ENCODE measurements at regions not wholly inside any gene's neighbourhood (a gene's known extent, or its start where the extent isn't known, plus 50 kb on each side); places are given as distances from the start of the nearest gene placed in this dataset.

- DNase-seq (ENCODE audit: low read depth): no peak
- in situ Hi-C loops (cut with HindIII; ENCODE audit: low sequenced_read_pairs): no loop called here
- TF ChIP-seq, protein P1, sequence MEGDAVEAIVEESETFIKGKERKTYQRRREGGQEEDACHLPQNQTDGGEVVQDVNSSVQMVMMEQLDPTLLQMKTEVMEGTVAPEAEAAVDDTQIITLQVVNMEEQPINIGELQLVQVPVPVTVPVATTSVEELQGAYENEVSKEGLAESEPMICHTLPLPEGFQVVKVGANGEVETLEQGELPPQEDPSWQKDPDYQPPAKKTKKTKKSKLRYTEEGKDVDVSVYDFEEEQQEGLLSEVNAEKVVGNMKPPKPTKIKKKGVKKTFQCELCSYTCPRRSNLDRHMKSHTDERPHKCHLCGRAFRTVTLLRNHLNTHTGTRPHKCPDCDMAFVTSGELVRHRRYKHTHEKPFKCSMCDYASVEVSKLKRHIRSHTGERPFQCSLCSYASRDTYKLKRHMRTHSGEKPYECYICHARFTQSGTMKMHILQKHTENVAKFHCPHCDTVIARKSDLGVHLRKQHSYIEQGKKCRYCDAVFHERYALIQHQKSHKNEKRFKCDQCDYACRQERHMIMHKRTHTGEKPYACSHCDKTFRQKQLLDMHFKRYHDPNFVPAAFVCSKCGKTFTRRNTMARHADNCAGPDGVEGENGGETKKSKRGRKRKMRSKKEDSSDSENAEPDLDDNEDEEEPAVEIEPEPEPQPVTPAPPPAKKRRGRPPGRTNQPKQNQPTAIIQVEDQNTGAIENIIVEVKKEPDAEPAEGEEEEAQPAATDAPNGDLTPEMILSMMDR (IDR thresholded peaks at IDR 0.05; ENCODE audit: low read depth, low read length, missing control alignments): no peak
- H3K4me3 ChIP-seq (ENCODE audit: low read depth, low read length): no peak overlapping the region
These were observed 112.8 kb downstream of the C1D start for GRCh38 chr2:67950018-67950417.

GRCh38 chr2:67950919-67951318, 111.9 kb downstream of the C1D start:
- no peak overlapping the region for H3K4me3 ChIP-seq (ENCODE audit: low read depth, low read length)
- DNase-seq (ENCODE audit: low read depth): no peak
- TF ChIP-seq, protein P1 (IDR thresholded peaks at IDR 0.05; ENCODE audit: low read depth, low read length, missing control alignments): no peak
- in situ Hi-C loops (cut with HindIII; ENCODE audit: low sequenced_read_pairs): no loop called here

GRCh38 chr2:67952066-67952465, 110.7 kb downstream of the C1D start:
- H3K4me3 ChIP-seq (ENCODE audit: low read depth, low read length): no peak overlapping the region
- TF ChIP-seq, protein P1 (IDR thresholded peaks at IDR 0.05; ENCODE audit: low read depth, low read length, missing control alignments): no peak
- in situ Hi-C loops (cut with HindIII; ENCODE audit: low sequenced_read_pairs): no loop called here
- DNase-seq (ENCODE audit: low read depth): no peak

GRCh38 chr2:67954093-67954748, 108.6 kb downstream of the C1D start:
- in situ Hi-C loops (cut with HindIII; ENCODE audit: low sequenced_read_pairs): no loop called here
- no peak for DNase-seq (ENCODE audit: low read depth)
- TF ChIP-seq, protein P1 (IDR thresholded peaks at IDR 0.05; ENCODE audit: low read depth, low read length, missing control alignments): no peak
- no peak overlapping the region for H3K4me3 ChIP-seq (ENCODE audit: low read depth, low read length)

DNA sequence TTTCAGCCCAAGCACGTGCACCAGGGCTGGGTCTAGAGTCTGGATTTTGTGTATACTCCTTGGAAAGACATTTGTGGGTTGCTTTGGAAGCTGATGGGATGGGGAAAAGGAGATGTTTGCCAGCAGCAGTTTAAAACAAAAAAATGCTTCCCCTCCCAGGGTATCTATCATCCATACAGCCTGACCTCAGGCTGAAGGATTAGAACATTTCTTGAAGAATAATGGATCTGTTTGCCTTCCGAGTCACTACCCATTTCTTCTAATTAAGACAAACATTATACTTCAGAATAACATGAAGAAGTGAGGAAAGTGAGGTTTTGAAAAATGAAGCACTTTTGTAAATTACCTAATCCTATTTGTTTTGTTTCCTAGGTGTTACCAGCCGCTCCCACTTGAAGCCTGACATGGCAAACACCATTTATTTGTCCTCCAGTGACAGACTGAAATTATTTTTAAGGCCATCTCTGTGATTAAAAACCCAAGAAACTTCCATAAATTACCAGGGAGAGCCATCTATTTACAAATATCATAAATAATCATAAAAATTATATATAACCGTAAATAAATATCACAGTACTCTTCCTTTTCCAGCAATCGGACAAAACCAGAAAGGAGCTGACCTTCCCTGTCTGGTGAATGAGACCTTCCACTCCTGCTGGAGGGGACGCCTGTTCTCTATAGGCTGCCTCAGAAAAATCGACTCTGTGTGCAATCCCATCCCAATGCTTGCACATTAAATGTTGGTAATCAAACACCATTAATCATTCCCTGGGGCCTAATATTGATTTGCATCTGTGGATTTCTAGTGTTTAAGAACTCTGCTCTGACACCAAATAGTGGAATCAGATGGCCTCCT, 106.8 kb downstream of the C1D start:
- TF ChIP-seq, protein P1 (IDR thresholded peaks at IDR 0.05; ENCODE audit: low read depth, low read length, missing control alignments): no peak
- in situ Hi-C loops (cut with HindIII; ENCODE audit: low sequenced_read_pairs): no loop called here
- no peak for DNase-seq (ENCODE audit: low read depth)
- no peak overlapping the region for H3K4me3 ChIP-seq (ENCODE audit: low read depth, low read length)

DNA sequence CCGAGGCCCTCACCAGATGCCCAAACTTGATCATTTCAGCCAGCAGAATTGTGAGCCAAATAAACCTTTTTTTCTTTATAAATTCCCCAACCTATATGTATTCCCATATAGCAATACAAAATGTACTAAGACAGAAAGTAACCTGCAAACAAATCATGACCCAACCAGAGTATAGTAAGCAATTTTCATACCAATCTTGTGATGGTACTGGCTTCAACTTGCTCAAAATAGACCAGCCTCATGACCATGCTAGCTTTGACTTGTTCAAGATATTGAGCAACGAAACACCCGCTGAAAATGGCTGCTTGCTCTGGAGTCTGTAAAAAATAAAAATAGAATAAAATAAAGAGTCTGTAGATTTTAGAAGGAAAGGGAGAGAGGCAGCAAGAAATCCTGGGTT, 97.6 kb downstream of the C1D start:
- in situ Hi-C loops (cut with HindIII; ENCODE audit: low sequenced_read_pairs): no loop called here
- no peak for DNase-seq (ENCODE audit: low read depth)
- H3K4me3 ChIP-seq (ENCODE audit: low read depth, low read length): no peak overlapping the region
- TF ChIP-seq, protein P1 (IDR thresholded peaks at IDR 0.05; ENCODE audit: low read depth, low read length, missing control alignments): no peak
